ENCODE measurements at regions not wholly inside any gene's neighbourhood (a gene's known extent, or its start where the extent isn't known, plus 50 kb on each side); places are given as distances from the start of the nearest gene placed in this dataset.

GRCh38 chr1:83637586-83637985, 361.3 kb downstream of the TTLL7 start:
- TF ChIP-seq CTCF (IDR thresholded peaks at IDR 0.05; ENCODE audit: low read depth, low read length, poor library complexity, severe bottlenecking): no peak
- no peak for TF ChIP-seq EZH2phosphoT487 (IDR thresholded peaks at IDR 0.05; ENCODE audit: borderline replicate concordance, low read length)
